PC-3 (cell line): ENCODE measurements at regions not wholly inside any gene's neighbourhood (a gene's known extent, or its start where the extent isn't known, plus 50 kb on each side); places are given as distances from the start of the nearest gene placed in this dataset.

Experiments
- CTCF ChIP-seq: fragments of 300-600 bp; sonication (generic); conservative IDR thresholded peaks from 2 replicates; pipeline ENCODE4 v1.5.1; 2017; ENCODE audit warnings: antibody characterized with exemption, low read depth, mild to moderate bottlenecking, low read length
- EZH2 ChIP-seq: fragments of 300-600 bp; sonication (generic); IDR thresholded peaks from one replicate; pipeline ENCODE4 v1.6.1; 2017; ENCODE audit warnings: antibody characterized with exemption, mild to moderate bottlenecking, low read length; ENCODE audit not compliant: unreplicated experiment
- EZH2phosphoT487 ChIP-seq: fragments of 300-600 bp; sonication (generic); IDR thresholded peaks from 2 replicates; pipeline ENCODE4 v1.6.1; 2018; ENCODE audit warnings: mild to moderate bottlenecking, antibody characterized with exemption, low read length, borderline replicate concordance

- TF ChIP-seq CTCF = no peak
- TF ChIP-seq EZH2 = no peak
- no peak for TF ChIP-seq EZH2phosphoT487
These were observed 162.8 kb downstream of the VRK1 start for GRCh38 chr14:96959992-96960391.
